NOMO-1 (cell line): ENCODE measurements at regions not wholly inside any gene's neighbourhood (a gene's known extent, or its start where the extent isn't known, plus 50 kb on each side); places are given as distances from the start of the nearest gene placed in this dataset.
"Not testable (repeated sequence)": the region's sequence is repeated elsewhere in the genome, so short reads cannot be mapped to it uniquely, and the experiment has no call there.

ENCODE experiments used
- DNase-seq, 2 experiments: peaks; one replicate each; lab custom pipeline; 2025; ENCODE audit not compliant: unreplicated experiment in 2 of 2; lab: John Stamatoyannopoulos, UW

GRCh38 chr6:14288910-14289309 is 171.3 kb downstream of the CD83 start:
- DNase-seq: no peak

DNA sequence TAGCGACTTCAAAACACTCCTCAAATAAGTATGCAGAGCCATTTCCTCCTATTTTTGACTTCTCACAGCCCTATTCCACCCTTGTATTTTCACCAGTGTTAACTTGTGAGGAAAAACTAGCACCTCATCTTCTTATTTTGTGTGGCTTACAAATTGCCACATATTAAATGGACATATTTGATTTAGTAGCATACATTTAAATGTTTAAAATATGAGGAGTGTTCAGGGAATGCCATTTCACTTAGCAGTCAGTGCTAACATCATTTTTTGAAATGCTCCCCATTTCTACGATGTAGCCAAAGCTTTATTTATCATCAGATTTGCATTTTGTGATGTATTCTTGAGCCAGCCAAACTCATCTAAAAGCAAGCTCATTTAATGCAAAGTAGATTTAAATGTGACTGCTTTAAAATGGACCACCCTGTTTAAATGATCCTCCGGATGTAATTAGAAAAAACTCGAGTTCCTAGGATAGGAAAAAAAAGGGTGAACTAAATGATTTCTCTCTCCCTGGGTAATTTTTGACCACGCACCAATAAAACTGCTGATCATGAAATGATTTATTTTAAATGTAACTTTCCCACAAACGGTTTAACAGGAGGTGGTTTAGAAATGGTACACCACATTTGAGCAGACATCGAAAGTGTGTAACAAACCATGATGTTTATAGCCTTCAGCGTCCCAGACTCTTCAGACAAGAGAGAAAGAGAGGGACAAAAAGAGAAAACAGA is 172.6 kb downstream of the CD83 start:
- DNase-seq: no peak

- no peak for DNase-seq
Measured at GRCh38 chr6:14290772-14291330, 173.3 kb downstream of the CD83 start.

DNA sequence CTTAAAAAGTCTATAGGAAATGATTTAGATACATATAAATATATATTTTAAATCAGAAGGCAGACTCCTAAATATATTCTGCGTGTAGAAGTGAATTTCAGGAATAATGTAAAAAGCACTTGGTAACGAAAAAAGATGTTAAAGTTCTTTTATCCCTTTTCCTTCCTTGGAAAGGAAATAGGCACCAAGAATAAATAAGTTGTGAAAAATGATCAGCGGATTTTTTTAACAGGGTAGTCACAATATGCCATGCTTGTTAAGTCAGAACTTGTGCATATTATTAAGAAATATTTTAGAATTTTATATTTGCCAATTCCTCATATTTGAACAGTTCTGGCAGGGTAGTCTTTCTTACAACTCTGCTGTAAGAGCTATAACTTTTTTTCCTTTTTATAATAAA is 173.8 kb downstream of the CD83 start:
- DNase-seq: no peak

DNA sequence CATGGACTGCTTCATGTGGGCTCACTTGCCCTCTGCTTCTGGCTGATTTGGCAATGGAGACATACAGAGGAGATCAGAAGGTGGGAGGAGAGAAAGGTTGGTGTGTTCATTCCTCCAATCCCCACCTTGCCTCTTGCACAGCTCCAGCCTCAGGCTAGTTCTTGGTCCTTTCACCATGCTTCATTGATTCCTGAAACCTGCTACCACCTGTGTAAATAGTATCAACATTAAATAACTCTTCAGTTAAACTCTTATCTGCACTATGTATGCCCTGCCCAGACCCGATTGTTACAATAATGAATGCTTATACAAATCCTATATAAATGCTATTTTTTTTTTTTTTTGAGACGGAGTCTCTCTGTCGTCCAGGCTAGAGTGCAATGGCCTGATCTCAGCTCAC is 174.5 kb downstream of the CD83 start:
- DNase-seq: no peak

GRCh38 chr6:14294270-14294951 is 176.8 kb downstream of the CD83 start:
- no peak for DNase-seq

DNA sequence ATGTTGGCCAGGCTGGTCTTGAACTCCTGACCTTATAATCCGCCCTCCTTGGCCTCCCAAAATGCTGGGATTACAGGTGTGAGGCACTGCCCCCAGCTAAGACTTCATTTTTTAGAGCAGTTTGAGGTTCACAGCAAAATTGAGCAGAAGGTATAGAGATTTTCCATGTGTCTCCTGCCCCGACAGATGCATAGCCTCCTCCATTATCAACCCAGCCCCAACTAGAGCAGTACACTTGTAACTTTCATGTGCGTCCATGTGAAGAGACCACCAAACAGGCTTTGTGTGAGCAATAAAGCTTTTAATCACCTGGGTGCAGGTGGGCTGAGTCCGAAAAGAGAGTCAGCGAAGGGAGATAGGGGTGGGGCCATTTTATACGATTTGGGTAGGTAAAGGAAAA is 179.1 kb downstream of the CD83 start:
- not testable (repeated sequence) for DNase-seq

GRCh38 chr6:14297118-14297517 is 179.5 kb downstream of the CD83 start:
- DNase-seq: not testable (repeated sequence)

DNA sequence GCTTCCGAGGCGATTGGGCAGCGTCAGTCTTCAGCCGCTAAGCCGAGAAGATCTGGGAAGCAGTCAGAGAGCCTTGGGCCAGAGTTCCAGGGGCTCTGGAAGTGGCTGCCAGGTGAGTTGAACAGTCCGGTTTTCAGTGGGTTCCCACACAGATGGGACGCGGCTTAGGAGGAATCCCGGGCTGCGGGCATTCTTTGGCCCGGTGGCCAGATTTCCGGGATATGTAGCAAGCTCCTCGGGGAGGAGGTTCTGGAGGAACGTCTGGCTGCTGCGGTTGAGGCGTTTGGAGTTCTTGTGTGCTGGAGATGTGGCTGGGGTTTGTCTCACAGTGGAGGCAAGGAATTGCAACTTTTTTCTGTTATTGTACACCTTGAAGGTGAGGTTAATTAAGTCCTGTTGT is 182.6 kb downstream of the CD83 start:
- not testable (repeated sequence) for DNase-seq

- not testable (repeated sequence) for DNase-seq
Measured at GRCh38 chr6:14300721-14301120, 183.1 kb downstream of the CD83 start.

- DNase-seq: not testable (repeated sequence)
Measured at GRCh38 chr6:14301477-14301876, 183.9 kb downstream of the CD83 start.

DNA sequence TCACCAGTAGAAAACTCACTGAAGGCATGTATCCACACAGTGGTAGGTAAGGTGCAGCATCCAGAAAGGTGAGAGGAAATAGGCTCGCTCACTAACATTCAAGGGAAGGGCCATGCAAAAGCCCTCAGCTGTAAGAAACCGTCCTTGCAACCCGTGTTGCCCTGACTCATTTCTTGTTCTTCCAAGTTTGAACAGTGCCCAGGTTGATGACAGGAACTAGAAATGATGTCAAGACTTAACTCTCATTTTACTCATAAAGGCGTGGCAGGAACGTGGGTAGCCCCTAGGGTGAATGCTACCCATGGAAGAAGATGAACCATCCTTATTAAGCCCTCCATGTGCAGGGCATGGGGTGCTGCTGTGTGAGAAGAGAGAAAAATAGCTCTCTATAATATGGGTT is 187.6 kb downstream of the CD83 start:
- DNase-seq: no peak

GRCh38 chr6:14305624-14306023 is 188.1 kb downstream of the CD83 start:
- DNase-seq: no peak

GRCh38 chr6:14306151-14306906 is 188.8 kb downstream of the CD83 start:
- DNase-seq: no peak

- no peak for DNase-seq
Measured at GRCh38 chr6:14309516-14309915, 191.9 kb downstream of the CD83 start.

- no peak for DNase-seq
Measured at GRCh38 chr6:14309951-14310445, 192.4 kb downstream of the CD83 start.

GRCh38 chr6:14310960-14311359 is 193.4 kb downstream of the CD83 start:
- peak; percentile 10 to 31 for DNase-seq

DNA sequence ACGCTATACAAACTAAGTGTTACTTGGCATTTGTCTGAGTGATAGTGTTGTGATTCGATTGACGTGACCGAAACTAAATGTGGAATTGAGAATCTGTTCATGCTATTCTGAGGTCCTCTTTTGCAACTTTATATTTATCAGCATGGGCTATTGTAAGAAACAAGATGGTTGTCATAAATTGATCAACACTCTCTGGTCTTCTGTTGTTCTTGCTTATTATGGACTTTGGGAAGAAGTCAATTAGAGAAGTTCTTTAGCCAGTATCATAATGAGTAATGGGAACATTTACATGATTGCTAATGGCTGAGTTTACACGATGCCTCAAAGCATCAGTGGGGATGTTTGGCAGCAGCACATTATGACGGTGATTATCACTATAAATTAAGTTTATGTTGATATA is 195.0 kb downstream of the CD83 start:
- peak in 1 of 2 experiments; percentile 50 for DNase-seq

- no peak for DNase-seq
Measured at GRCh38 chr6:14313248-14313647, 195.7 kb downstream of the CD83 start.

DNA sequence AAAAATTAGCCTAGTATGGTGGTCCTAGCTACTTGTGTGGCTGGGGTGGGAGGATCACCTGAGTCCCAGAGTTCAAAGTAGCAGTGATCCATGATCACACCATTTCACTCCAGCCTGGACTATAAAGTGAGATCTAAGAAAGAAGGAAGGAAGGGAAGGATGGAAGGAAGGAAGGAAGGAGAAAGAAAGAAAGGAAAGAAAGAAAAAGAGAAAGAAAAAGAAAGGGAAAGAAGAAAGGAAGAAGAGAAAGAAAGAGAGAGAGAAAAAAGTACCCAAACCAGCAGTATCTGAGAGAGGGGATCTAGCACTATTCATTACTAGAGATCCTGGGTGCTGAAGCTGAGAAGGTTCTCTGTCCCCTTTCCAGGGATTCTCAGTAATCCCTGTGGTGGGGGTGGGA is 197.8 kb downstream of the CD83 start:
- DNase-seq: no peak
